HG02973 (cell line): ENCODE measurements at regions not wholly inside any gene's neighbourhood (a gene's known extent, or its start where the extent isn't known, plus 50 kb on each side); places are given as distances from the start of the nearest gene placed in this dataset.

Experiments used
- ATAC-seq: cut with Tn5 transposase; IDR thresholded peaks from one replicate; pipeline ENCODE4 v1.9.1; 2021; ENCODE audit warnings: moderate library complexity; ENCODE audit not compliant: unreplicated experiment

DNA sequence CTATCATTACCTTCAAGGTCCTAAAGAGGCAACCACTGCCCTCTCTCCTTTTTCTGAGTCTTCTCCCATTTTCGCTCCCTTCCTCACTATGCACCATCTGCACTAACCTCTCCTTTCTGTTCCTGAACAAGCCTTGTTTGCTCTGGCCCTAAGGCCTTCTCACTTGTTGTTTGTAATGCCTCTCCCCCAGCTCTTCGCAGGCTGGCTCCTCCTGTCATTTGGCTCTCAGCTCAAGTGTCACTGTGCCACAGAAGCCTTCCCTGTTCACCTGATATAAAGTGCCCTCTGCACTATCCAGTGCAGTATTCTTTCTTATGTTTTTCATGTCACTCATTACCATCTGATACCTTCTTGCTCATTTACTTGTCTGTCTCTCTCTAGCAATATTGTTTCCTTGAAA is 303.7 kb downstream of the KCNN2 start:
- no peak for ATAC-seq

GRCh38 chr5:114660791-114661190 is 298.9 kb downstream of the KCNN2 start:
- no peak for ATAC-seq

DNA sequence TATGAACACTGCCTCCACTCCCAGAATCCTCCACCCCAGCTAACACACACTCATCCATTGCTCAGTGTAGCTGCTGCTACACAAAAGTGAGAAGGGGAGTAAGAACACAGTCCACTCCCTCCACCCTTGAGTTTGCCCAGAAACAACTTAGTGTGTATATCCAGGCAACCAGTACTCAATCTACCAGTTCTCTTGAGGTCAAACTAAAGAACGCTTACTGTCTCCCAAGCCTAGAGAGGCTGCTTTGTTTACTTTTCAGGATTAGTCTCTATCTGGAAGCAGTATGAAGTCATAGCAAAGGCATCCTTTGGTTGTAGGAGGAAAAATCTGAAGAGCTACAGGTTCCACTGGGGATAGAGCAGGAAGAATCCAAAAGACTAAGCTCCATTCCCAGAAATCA is 296.3 kb downstream of the KCNN2 start:
- ATAC-seq = no peak

DNA sequence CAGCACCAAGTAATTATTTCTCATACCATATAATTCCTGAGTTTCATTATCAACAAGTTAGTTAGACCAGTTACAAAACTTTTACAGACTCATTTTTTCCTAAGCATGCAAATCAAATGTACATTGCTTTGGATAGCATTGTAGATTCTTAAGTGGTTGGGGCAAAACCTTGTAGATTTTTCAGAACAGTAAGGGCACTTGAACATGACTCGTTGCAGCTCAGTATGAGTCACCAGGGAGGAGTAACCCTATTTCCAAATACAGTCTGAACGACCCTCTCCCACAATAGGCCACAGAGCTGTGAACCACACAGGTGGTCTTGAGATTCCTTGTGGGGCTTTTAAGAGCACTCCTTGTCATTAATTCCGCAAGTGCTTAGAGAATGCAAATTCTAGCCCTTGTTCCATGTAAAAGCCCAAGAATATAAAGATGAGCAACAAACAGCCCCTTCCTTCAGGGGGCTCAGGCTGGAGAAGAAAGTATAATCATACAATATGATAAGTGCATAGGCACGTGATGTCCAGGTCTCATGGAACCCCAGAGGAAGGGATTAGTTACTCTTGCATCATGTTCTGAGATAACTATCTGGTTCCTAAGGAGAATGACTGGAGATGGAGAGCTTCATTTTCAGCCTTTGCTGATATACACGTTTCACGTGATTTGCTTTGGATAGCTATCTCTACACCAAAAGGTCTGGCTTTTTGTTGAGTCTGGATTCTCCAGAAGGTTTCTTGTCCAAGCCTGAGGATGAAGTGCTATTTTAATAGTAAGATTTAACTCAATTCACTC is 295.7 kb downstream of the KCNN2 start:
- ATAC-seq = no peak

GRCh38 chr5:114649878-114650277 is 288.0 kb downstream of the KCNN2 start:
- ATAC-seq = no peak

- ATAC-seq = no peak
Observed at GRCh38 chr5:114648940-114649339, 287.1 kb downstream of the KCNN2 start.

GRCh38 chr5:114644576-114644975 is 282.7 kb downstream of the KCNN2 start:
- ATAC-seq = no peak

DNA sequence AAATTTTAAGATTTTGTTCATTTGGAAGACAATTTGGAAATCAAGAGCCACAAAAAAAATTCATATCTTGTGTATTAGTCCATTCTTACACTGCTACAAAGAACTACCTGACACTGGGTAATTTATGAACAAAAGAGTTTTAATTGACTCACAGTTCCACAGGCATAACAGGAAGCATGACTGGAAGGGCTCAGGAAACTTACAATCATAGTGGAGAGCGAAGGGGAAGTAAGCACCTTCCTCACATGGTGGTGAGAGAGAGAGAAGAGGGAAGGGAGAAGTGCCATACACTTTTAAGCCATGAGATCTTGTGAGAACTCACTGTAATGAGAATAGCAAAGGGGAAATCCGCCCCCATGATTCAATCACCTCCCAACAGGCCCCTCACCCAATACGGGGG is 274.4 kb downstream of the KCNN2 start:
- no peak for ATAC-seq

GRCh38 chr5:114634967-114635901 is 273.4 kb downstream of the KCNN2 start:
- ATAC-seq = no peak

DNA sequence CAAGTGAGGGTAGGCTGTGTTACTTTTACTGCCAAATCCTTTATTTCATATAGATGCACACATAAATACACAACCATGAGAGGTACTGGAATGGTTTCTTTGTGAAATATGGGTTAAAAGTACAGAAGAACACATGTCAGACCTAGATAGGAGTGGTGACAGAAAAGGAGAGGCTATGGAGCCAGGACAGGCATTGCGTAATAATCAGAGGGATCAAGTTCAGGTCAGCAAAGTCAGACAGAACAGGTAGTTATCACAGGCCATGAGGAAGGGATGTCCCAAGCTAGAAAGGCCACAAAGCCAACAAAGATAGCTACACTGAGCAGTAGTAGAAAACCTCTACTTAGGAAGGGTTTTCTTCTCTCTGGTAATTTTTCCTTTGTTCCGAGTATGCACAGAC is 272.6 kb downstream of the KCNN2 start:
- no peak for ATAC-seq

DNA sequence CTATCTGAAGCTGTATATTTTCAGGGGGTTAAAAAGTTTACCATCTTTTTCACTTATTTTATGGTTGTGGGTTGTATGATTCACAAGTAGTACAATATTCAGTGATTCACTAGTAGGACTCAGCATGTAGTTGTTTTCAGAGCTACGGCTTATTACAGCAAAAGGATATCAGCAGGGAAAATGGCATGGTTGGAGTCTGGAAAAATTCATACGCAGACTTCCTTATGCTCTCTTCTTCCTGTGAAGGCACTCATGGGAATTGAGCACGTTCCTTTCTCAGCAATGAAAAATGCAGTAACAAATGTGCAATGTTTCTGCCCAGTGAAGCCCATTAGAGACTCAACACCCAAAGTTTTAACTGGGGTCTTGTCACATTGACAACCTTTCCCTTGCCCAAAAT is 250.5 kb downstream of the KCNN2 start:
- ATAC-seq = no peak

GRCh38 chr5:114581136-114581535 is 219.3 kb downstream of the KCNN2 start:
- no peak for ATAC-seq

DNA sequence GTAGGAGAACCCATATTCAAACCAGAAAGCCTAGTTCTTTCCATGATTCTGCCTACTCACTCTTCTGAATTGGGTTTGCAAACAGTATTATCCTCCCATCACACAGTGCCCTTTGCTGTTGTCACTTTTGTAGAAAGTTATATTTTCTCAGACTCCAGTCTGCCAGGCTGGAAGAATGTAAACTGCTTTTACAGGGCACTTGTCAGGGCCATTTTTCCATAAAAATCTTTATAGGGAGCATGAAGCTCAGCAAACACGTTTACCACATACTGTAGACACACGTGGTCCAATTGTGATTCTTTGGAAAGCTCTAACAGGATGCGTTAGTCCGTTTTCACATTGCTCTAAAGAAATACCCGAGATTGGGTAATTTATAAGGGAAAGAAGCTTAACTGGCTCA is 204.0 kb downstream of the KCNN2 start:
- no peak for ATAC-seq

- ATAC-seq = no peak
Observed at GRCh38 chr5:114565139-114565538, 203.3 kb downstream of the KCNN2 start.

DNA sequence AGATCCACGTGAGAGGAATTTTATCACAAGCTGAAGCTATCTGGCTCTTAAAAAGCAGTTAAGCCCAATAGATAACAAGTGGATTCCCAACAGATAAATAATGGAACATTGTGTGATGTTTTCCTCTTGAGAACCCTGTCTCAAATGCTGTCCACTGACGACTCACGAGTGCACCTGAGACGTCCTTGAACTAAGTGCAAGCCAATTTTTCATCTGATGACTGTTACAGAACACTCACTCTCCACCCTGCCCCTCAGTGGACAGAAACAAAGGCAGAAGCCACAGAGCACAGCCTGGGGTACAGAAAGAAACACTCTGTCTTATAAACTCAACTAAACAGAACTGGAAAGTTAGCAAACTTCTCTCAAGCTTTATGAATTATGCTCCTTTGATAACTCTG is 199.5 kb downstream of the KCNN2 start:
- no peak for ATAC-seq
